B cell (primary cell): ENCODE measurements at regions not wholly inside any gene's neighbourhood (a gene's known extent, or its start where the extent isn't known, plus 50 kb on each side); places are given as distances from the start of the nearest gene placed in this dataset.

Source experiments
- ATAC-seq: fragments of 200-7000 bp; cut with Tn5 transposase; one replicate; pipeline ENCODE4 v1.10.0; 2021; ENCODE audit warnings: low read depth, mild to moderate bottlenecking, moderate number of reproducible peaks, moderate library complexity
- CTCF ChIA-PET: fragments of 350-600 bp; sonication (Branson Sonifier 250); formaldehyde crosslinking; loops from one replicate; lab custom pipeline; 2021; ENCODE audit warnings: antibody characterized with exemption, inconsistent platforms; lab: Charles Lee
- POLR2A ChIA-PET: fragments of 350-600 bp; sonication (Branson Sonifier 250); formaldehyde crosslinking; loops from one replicate; lab custom pipeline; 2021; ENCODE audit warnings: antibody characterized with exemption; lab: Charles Lee
- DNase-seq: peaks from one replicate; pipeline ENCODE4 v3.0.0; 2013
- H2AFZ ChIP-seq: 2 replicates; pipeline ENCODE4 v1.6.1; 2012; ENCODE audit warnings: mild to moderate bottlenecking, low read depth, low read length; ENCODE audit not compliant: insufficient read depth, poor library complexity, severe bottlenecking
- H3K27ac ChIP-seq, 2 donors: 1 replicate in 1 of 2; 2 replicates in 1 of 2; pipeline ENCODE4 v1.5.1; 2012 to 2013; ENCODE audit warnings: low read length in 2 of 2, mild to moderate bottlenecking in 2 of 2, moderate library complexity in 1 of 2
- H3K27me3 ChIP-seq, 4 experiments: fragments of 200-600 bp in 1 of 4; sonication (generic) in 1 of 4; replicated peaks in 1 of 4; 1 replicate in 2 of 4; 2 replicates in 2 of 4; pipeline versions ENCODE4 v1.6.1 to v1.7.0; 2013 to 2016; ENCODE audit warnings: low read length in 3 of 4, mild to moderate bottlenecking in 2 of 4, mixed read lengths in 1 of 4, moderate library complexity in 1 of 4; ENCODE audit not compliant: insufficient read depth in 4 of 4, control insufficient read depth in 3 of 4; ENCODE audit errors: control extremely low read depth in 1 of 4
- H3K36me3 ChIP-seq, 2 experiments: replicated peaks in 1 of 2; 1 replicate in 1 of 2; 2 replicates in 1 of 2; pipeline versions ENCODE4 v1.6.1 to v1.7.1; 2013; ENCODE audit warnings: low read length in 1 of 2; ENCODE audit not compliant: insufficient read depth in 2 of 2, control insufficient read depth in 1 of 2; ENCODE audit errors: control extremely low read depth in 1 of 2, extremely low read depth in 1 of 2
- H3K4me1 ChIP-seq, 2 donors: fragments of 200-600 bp in 1 of 2; sonication (generic) in 1 of 2; 1 replicate in 1 of 2; 2 replicates in 1 of 2; pipeline versions ENCODE4 v1.5.1 to v1.6.1; 2013 to 2017; ENCODE audit warnings: low read length in 2 of 2; ENCODE audit not compliant: control insufficient read depth in 2 of 2, insufficient read depth in 2 of 2
- H3K4me2 ChIP-seq: replicated peaks from 2 replicates; pipeline ENCODE3; 2012; ENCODE audit warnings: mild to moderate bottlenecking, low read depth, low read length; ENCODE audit not compliant: poor library complexity, severe bottlenecking
- H3K4me3 ChIP-seq, 5 experiments: fragments of 200-600 bp in 1 of 5; sonication (generic) in 1 of 5; 1 replicate in 3 of 5; 2 replicates in 2 of 5; pipeline versions ENCODE4 v1.5.1 to v1.7.0; 2011 to 2016; ENCODE audit warnings: low read length in 4 of 5, mild to moderate bottlenecking in 4 of 5, low read depth in 2 of 5, control low read depth in 1 of 5, moderate library complexity in 1 of 5; ENCODE audit not compliant: insufficient read depth in 1 of 5; ENCODE audit errors: control extremely low read depth in 1 of 5, extremely low read depth in 1 of 5
- H3K79me2 ChIP-seq: fragments of 200-600 bp; sonication (generic); one replicate; pipeline ENCODE4 v1.6.0; 2016; ENCODE audit warnings: low read length; ENCODE audit not compliant: control insufficient read depth, insufficient read depth
- H3K9ac ChIP-seq: fragments of 200-600 bp; sonication (generic); 2 replicates; pipeline ENCODE4 v1.6.1; 2017; ENCODE audit warnings: mild to moderate bottlenecking, low read length, moderate library complexity
- H3K9me3 ChIP-seq, 3 donors: one replicate each; pipeline versions ENCODE4 v1.6.1 to v1.7.1; 2013; ENCODE audit warnings: low read length in 2 of 3; ENCODE audit not compliant: control insufficient read depth in 2 of 3, insufficient read depth in 1 of 3; ENCODE audit errors: control extremely low read depth in 1 of 3
- H4K20me1 ChIP-seq: 2 replicates; pipeline ENCODE4 v1.6.0; 2012; ENCODE audit warnings: mild to moderate bottlenecking, low read length; ENCODE audit not compliant: insufficient read depth, control insufficient read depth, poor library complexity, severe bottlenecking
- H3K27ac Mint-ChIP-seq: one replicate; pipeline ENCODE4 v1.8.0; 2021; ENCODE audit warnings: mixed read lengths
- H3K27me3 Mint-ChIP-seq: one replicate; pipeline ENCODE4 v1.8.0; 2021; ENCODE audit warnings: mixed read lengths
- H3K4me1 Mint-ChIP-seq: one replicate; pipeline ENCODE4 v1.8.0; 2021; ENCODE audit warnings: mixed read lengths
- H3K4me3 Mint-ChIP-seq: one replicate; pipeline ENCODE4 v1.8.0; 2021; ENCODE audit warnings: mixed read lengths
- H3K9me3 Mint-ChIP-seq: one replicate; pipeline ENCODE4 v1.8.0; 2022; ENCODE audit warnings: mixed read lengths; ENCODE audit not compliant: insufficient read depth
- CTCF ChIP-seq: fragments of 200-600 bp; IDR thresholded peaks from one replicate; pipeline ENCODE4 v1.8.0; 2022; ENCODE audit warnings: antibody characterized with exemption, mild to moderate bottlenecking
- EZH2 ChIP-seq: IDR thresholded peaks from 2 replicates; pipeline ENCODE4 v1.6.1; 2012; ENCODE audit warnings: borderline replicate concordance, low read depth, mild to moderate bottlenecking, moderate library complexity, low read length; ENCODE audit not compliant: insufficient read depth, poor library complexity, severe bottlenecking
- WGBS: methylation state at CpG from one replicate; pipeline ENCODE4 v1.1.5; 2013; ENCODE audit warnings: missing lambda C conversion rate; ENCODE audit not compliant: insufficient coverage; 5-methylcytosine and 5-hydroxymethylcytosine counted together
- intact Hi-C: fragments of 100-400 bp; cut with micrococcal nuclease; formaldehyde crosslinking; loops from one replicate; pipeline ENCODE4 v1.10.0; 2022

DNA sequence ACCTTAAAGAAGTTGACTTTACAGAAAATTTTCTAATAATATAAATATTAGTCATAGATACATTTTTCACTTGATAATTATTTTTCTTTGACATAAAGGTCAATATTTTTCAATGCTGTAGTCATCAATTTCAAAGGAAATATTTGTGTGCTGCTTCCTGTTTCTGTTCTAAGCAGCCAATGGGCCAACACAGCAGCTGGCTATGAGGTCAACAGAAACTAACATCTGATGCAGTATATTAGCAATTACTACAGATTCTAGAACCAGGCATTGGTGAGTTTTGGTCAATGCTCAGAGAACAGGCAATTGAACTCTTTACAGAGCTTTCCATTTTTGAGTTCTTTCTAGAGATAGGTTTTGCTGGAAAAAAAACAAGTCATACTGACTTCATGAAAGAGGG is 669.6 kb upstream of the NRSN1 start:
- ChIA-PET POLR2A (no interaction called here), CTCF (no interaction called here)
- no peaks in the 10 kb centered on the region for H3K4me1 ChIP-seq
- no peak overlapping the region for H3K27ac ChIP-seq
- no peak overlapping the region for H3K27ac Mint-ChIP-seq
- no peaks in the 10 kb centered on the region for H4K20me1 ChIP-seq
- no peaks in the 10 kb centered on the region for H3K36me3 ChIP-seq
- H3K4me3 ChIP-seq, result no peak overlapping the region
- TF ChIP-seq CTCF (no peak), EZH2 (no peak)
- DNase-seq (no peak), ATAC-seq (no peak)
- H3K4me3 Mint-ChIP-seq, result no peak overlapping the region
- intact Hi-C loops, result no loop called here
- H3K4me2 ChIP-seq, result no peak overlapping the region
- no peak overlapping the region for H2AFZ ChIP-seq
- no peaks in the 10 kb centered on the region for H3K4me1 Mint-ChIP-seq
- H3K27me3 ChIP-seq, result no peaks in the 10 kb centered on the region
- H3K9ac ChIP-seq, result no peak overlapping the region
- peaks cover 5% of the 10 kb centered on the region for H3K9me3 Mint-ChIP-seq
- no peaks in the 10 kb centered on the region for H3K9me3 ChIP-seq
- no peaks in the 10 kb centered on the region for H3K79me2 ChIP-seq
- no peaks in the 10 kb centered on the region for H3K27me3 Mint-ChIP-seq

GRCh38 chr6:23457321-23457720 is 668.7 kb upstream of the NRSN1 start:
- Mint-ChIP-seq H3K9me3 (peaks cover 2% of the 10 kb centered on the region), H3K4me3 (no peak overlapping the region), H3K27me3 (no peaks in the 10 kb centered on the region), H3K4me1 (no peaks in the 10 kb centered on the region), H3K27ac (no peak overlapping the region)
- ChIA-PET CTCF (no interaction called here), POLR2A (no interaction called here)
- no peaks in the 10 kb centered on the region for H3K27me3 ChIP-seq
- intact Hi-C loops, result no loop called here
- no peak overlapping the region for H3K9ac ChIP-seq
- no CpG with 5 or more reads among the region's 2 CpGs for whole genome bisulfite sequencing
- H3K4me1 ChIP-seq, result no peaks in the 10 kb centered on the region
- H3K27ac ChIP-seq, result no peak overlapping the region
- TF ChIP-seq CTCF, result no peak
- TF ChIP-seq EZH2, result no peak
- H4K20me1 ChIP-seq, result no peaks in the 10 kb centered on the region
- no peak overlapping the region for H2AFZ ChIP-seq
- no peak for DNase-seq
- no peaks in the 10 kb centered on the region for H3K79me2 ChIP-seq
- ATAC-seq, result no peak
- H3K9me3 ChIP-seq, result no peaks in the 10 kb centered on the region
- H3K4me2 ChIP-seq, result no peak overlapping the region
- no peaks in the 10 kb centered on the region for H3K36me3 ChIP-seq
- no peak overlapping the region for H3K4me3 ChIP-seq
